ENCODE measurements at regions not wholly inside any gene's neighbourhood (a gene's known extent, or its start where the extent isn't known, plus 50 kb on each side); places are given as distances from the start of the nearest gene placed in this dataset.

- TF ChIP-seq POLR2A (IDR thresholded peaks at IDR 0.05) (no peak), CTCF (IDR thresholded peaks at IDR 0.05) (no peak)
These were observed 412.1 kb downstream of the TMEM38B start for GRCh38 chr9:106106396-106106795.

Measured in Peyer's patch (tissue), 4 donors.